HepG2 (cell line): ENCODE measurements at regions not wholly inside any gene's neighbourhood (a gene's known extent, or its start where the extent isn't known, plus 50 kb on each side); places are given as distances from the start of the nearest gene placed in this dataset.

Source experiments
- AHR ChIP-seq: IDR thresholded peaks from 2 replicates; pipeline ENCODE4 v1.6.1; 2018; ENCODE audit warnings: missing genetic modification reagents, missing compliant biosample characterization
- MAFF ChIP-seq: IDR thresholded peaks from 2 replicates; pipeline ENCODE4 v1.6.1; 2011; ENCODE audit warnings: low read depth, low read length, improper control_type of control experiment
- NCOA1 ChIP-seq: sonication (generic); formaldehyde crosslinking; IDR thresholded peaks from 2 replicates; pipeline ENCODE4 v1.9.0; 2021; ENCODE audit warnings: missing genetic modification reagents
- PAXIP1 ChIP-seq: sonication (generic); formaldehyde crosslinking; conservative IDR thresholded peaks from 2 replicates; pipeline ENCODE4 v1.4.0; 2020; ENCODE audit warnings: mild to moderate bottlenecking, missing genetic modification reagents, moderate library complexity
- PHF20 ChIP-seq: sonication (generic); formaldehyde crosslinking; IDR thresholded peaks from 2 replicates; pipeline ENCODE4 v1.5.0; 2020; ENCODE audit warnings: mild to moderate bottlenecking, missing genetic modification reagents
- PHF21A ChIP-seq: sonication (generic); formaldehyde crosslinking; IDR thresholded peaks from 2 replicates; pipeline ENCODE4 v1.5.0; 2020; ENCODE audit warnings: mild to moderate bottlenecking, missing genetic modification reagents
- RBM22 ChIP-seq: fragments of 200-400 bp; formaldehyde crosslinking; optimal IDR thresholded peaks from 2 replicates; pipeline ENCODE3; 2017; ENCODE audit warnings: mild to moderate bottlenecking, low read length, moderate library complexity
- TRIM24 ChIP-seq: sonication (generic); formaldehyde crosslinking; IDR thresholded peaks from 2 replicates; pipeline ENCODE4 v1.8.0; 2022; ENCODE audit warnings: mild to moderate bottlenecking, missing genetic modification reagents
- ZNF136 ChIP-seq: sonication (generic); formaldehyde crosslinking; IDR thresholded peaks from 2 replicates; pipeline ENCODE4 v1.8.1; 2022; ENCODE audit warnings: low read depth, mild to moderate bottlenecking, moderate library complexity, missing genetic modification reagents
- ZNF160 ChIP-seq: sonication (generic); formaldehyde crosslinking; IDR thresholded peaks from 2 replicates; pipeline ENCODE4 v1.8.0; 2022; ENCODE audit warnings: mild to moderate bottlenecking, inconsistent platforms, missing genetic modification reagents
- ZNF704 ChIP-seq: sonication (generic); formaldehyde crosslinking; IDR thresholded peaks from 2 replicates; pipeline ENCODE4 v1.8.1; 2023; ENCODE audit warnings: mild to moderate bottlenecking, inconsistent platforms, moderate library complexity, missing genetic modification reagents, borderline replicate concordance
- ZNF710 ChIP-seq: sonication (generic); formaldehyde crosslinking; IDR thresholded peaks from 2 replicates; pipeline ENCODE4 v1.5.0; 2020; ENCODE audit warnings: mild to moderate bottlenecking, missing genetic modification reagents, borderline replicate concordance
- ZNF792 ChIP-seq: IDR thresholded peaks from 2 replicates; pipeline ENCODE4 v1.6.1; 2016

- TF ChIP-seq NCOA1 (no peak), PAXIP1 (CRISPR knock-in tag) (no peak), ZNF710 (CRISPR knock-in tag) (no peak), ZNF160 (CRISPR knock-in tag) (no peak), TRIM24 (CRISPR knock-in tag) (no peak), MAFF (no peak), RBM22 (no peak), PHF20 (CRISPR knock-in tag) (no peak), AHR (no peak), ZNF136 (no peak), ZNF704 (CRISPR knock-in tag) (no peak), PHF21A (no peak), ZNF792 (no peak)
Observed at GRCh38 chr10:78140066-78140630, 106.5 kb downstream of the RPS24 start (continued).
